ENCODE measurements at regions not wholly inside any gene's neighbourhood (a gene's known extent, or its start where the extent isn't known, plus 50 kb on each side); places are given as distances from the start of the nearest gene placed in this dataset.

DNA sequence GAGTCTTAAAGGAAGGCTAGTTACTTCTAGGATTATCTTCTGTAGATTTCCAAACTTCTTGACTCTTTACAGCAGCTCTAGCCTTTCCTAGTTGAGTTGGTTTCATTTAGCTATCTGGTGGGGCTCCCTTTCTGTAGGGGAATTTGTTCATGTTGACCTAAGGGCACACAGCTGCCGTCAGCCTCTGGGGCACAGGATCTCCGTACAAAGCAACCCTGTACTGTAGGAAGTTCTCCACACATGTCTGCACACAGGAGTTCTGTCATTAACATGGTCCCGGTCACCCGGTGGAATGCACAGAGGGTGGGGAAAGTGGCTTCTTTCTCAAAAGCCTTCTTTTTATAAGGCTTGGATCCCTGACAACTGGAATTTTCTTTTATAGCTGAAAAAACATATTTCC is 88.7 kb upstream of the TNIK start:
- TF ChIP-seq, protein P1, sequence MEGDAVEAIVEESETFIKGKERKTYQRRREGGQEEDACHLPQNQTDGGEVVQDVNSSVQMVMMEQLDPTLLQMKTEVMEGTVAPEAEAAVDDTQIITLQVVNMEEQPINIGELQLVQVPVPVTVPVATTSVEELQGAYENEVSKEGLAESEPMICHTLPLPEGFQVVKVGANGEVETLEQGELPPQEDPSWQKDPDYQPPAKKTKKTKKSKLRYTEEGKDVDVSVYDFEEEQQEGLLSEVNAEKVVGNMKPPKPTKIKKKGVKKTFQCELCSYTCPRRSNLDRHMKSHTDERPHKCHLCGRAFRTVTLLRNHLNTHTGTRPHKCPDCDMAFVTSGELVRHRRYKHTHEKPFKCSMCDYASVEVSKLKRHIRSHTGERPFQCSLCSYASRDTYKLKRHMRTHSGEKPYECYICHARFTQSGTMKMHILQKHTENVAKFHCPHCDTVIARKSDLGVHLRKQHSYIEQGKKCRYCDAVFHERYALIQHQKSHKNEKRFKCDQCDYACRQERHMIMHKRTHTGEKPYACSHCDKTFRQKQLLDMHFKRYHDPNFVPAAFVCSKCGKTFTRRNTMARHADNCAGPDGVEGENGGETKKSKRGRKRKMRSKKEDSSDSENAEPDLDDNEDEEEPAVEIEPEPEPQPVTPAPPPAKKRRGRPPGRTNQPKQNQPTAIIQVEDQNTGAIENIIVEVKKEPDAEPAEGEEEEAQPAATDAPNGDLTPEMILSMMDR (IDR thresholded peaks at IDR 0.05; ENCODE audit: low read depth, low read length) = no peak
- no peak for DNase-seq (ENCODE audit: low read depth, low spot score)
- no peak overlapping the region for H3K4me3 ChIP-seq (ENCODE audit: low read depth, low read length)
- in situ Hi-C loops (cut with HindIII; ENCODE audit: low sequenced_read_pairs) = no loop called here

DNA sequence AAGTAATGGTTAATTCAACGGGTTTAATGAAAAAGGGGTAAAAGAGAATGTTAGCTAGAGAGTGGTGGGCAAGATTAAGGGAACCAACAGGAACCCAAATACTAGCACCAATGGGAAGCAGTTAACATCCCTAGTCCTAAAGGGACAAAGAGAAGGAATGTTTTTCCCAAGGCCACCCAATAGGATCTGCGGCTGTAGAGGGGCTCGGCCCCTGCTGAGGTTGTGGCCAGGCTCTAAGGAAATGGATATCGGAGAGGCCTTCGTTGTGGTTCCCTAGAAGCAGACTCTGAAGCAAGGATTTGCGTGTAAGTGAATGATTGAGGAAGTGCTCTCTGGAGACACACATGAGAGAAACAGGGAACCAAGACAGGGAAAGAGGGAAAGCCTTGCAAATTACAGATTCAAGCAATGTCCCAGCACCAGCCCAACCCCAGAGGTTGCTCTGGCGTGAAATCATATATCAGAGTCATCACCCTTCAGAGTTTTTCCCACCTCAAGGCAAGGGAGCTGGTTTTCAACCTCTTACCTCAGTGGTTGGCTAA is 83.6 kb upstream of the TNIK start:
- TF ChIP-seq, protein P1 (IDR thresholded peaks at IDR 0.05; ENCODE audit: low read depth, low read length) = no peak
- in situ Hi-C loops (cut with HindIII; ENCODE audit: low sequenced_read_pairs) = no loop called here
- no peak overlapping the region for H3K4me3 ChIP-seq (ENCODE audit: low read depth, low read length)
- no peak for DNase-seq (ENCODE audit: low read depth, low spot score)

DNA sequence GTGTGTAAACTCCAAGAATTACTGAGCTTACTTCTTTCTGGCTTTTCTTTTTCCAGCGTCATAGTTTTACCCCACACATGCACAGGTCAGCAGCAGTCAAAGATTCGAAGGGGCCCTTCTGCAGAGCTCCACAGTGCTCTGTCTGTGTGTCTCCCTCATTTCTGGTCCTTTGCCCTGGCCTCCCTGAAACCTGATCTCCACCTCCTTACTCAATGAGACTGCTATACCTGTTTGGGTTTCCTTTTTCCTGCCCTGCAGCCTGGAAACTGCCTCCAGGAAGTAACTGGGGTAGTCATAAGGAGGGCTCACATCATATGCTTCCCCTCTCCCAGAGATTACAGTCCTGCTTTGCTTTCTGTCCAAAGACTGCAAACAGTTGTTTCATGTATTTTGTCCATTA is 82.8 kb upstream of the TNIK start:
- H3K4me3 ChIP-seq (ENCODE audit: low read depth, low read length) = no peak overlapping the region
- no peak for DNase-seq (ENCODE audit: low read depth, low spot score)
- in situ Hi-C loops (cut with HindIII; ENCODE audit: low sequenced_read_pairs) = no loop called here
- TF ChIP-seq, protein P1 (IDR thresholded peaks at IDR 0.05; ENCODE audit: low read depth, low read length) = no peak

DNA sequence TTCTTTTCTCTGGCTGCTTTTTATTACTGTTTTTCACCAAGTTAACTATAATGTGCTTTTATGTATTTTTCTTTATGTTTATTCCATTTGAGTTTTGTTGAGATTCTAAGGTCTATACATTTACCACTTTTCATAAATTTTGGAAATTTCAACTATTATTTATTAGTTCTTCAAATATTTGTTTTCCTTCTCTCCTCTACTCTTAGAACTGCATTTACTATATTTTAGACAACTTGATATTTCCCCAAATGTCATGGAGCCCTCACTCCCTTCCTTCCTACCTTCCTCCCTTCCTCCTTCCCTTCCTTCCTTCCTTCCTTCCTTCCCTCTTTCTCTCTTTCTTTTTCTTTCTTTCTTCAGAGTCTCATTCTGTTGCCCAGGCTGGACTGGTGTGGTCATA is 81.4 kb upstream of the TNIK start:
- TF ChIP-seq, protein P1 (IDR thresholded peaks at IDR 0.05; ENCODE audit: low read depth, low read length) = no peak

DNA sequence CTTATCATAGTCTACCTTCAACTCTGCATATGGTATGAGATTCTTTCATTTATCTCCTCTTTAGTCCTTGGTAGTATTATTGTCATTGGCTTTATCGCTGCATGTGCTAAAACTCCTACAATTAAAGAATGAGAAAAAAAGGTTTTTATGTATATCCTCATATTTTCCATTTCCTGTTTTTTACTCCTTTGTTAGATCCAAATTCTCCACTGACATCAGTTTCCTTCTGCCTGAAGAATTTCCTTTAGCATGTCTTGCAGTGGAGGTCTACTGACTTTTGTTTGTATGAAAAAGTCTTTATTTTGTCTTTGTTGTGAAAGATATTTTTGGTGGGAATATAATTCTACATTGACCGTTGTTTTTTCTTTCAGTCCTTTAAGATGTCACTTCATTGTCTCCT is 81.0 kb upstream of the TNIK start:
- in situ Hi-C loops (cut with HindIII; ENCODE audit: low sequenced_read_pairs) = no loop called here
- H3K4me3 ChIP-seq (ENCODE audit: low read depth, low read length) = no peak overlapping the region
- TF ChIP-seq, protein P1 (IDR thresholded peaks at IDR 0.05; ENCODE audit: low read depth, low read length) = no peak
- no peak for DNase-seq (ENCODE audit: low read depth, low spot score)

More for the DNA sequence above, 81.4 kb upstream of the TNIK start:
- in situ Hi-C loops (cut with HindIII; ENCODE audit: low sequenced_read_pairs) = no loop called here
- no peak overlapping the region for H3K4me3 ChIP-seq (ENCODE audit: low read depth, low read length)
- no peak for DNase-seq (ENCODE audit: low read depth, low spot score)

DNA sequence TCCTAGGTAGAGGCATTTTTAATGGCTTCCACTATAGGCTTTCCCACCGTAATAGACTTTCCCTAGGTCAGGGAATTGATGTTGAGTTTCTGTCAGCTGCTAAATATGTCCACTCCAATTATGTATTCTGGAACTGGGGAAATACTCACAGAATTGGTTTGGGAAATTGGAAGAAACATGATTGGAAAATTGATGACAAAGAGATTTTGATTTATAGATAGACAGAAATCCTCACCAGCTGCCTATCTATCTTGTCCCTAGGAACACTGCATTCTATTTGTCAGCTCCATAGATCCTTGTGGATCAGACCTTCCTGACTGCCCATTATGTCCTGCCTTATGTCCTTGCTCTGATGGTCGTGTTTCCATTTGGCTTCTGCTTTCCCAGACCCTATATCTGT is 75.6 kb upstream of the TNIK start:
- TF ChIP-seq, protein P1 (IDR thresholded peaks at IDR 0.05; ENCODE audit: low read depth, low read length) = no peak
- DNase-seq (ENCODE audit: low read depth, low spot score) = no peak
- no peak overlapping the region for H3K4me3 ChIP-seq (ENCODE audit: low read depth, low read length)
- in situ Hi-C loops (cut with HindIII; ENCODE audit: low sequenced_read_pairs) = no loop called here

DNA sequence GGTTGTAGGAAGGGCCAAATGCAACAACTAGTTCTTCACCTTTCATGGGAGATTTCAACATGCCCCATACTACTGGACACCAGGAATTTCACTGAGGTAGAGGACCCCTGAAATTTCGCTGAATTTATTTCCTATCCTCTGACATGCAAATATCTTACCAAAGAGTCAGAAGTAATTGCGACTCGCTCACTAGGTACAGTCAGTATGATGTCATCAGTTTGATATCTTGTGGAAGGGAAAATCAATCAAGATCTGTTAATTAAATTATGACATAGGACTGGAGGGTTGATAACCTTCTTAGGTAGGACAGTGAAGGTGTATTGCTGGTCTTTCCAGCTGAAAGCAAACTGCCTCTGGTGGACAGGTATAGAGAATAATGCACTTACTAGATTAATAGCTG is 74.9 kb upstream of the TNIK start:
- in situ Hi-C loops (cut with HindIII; ENCODE audit: low sequenced_read_pairs) = no loop called here
- no peak overlapping the region for H3K4me3 ChIP-seq (ENCODE audit: low read depth, low read length)
- TF ChIP-seq, protein P1 (IDR thresholded peaks at IDR 0.05; ENCODE audit: low read depth, low read length) = no peak
- no peak for DNase-seq (ENCODE audit: low read depth, low spot score)
